Suprapubic skin (tissue), 4 donors: ENCODE measurements at regions not wholly inside any gene's neighbourhood (a gene's known extent, or its start where the extent isn't known, plus 50 kb on each side); places are given as distances from the start of the nearest gene placed in this dataset.

ENCODE experiments used
- DNase-seq, 2 donors: peaks; one replicate each; pipeline ENCODE4 v3.0.0-alpha.2; 2019; ENCODE audit warnings: low spot score in 2 of 2
- H3K27ac ChIP-seq: fragments of 200-600 bp; sonication (generic); one replicate; pipeline ENCODE4 v1.5.1; 2019
- H3K27me3 ChIP-seq: fragments of 200-600 bp; sonication (generic); one replicate; pipeline ENCODE4 v1.5.1; 2019
- H3K36me3 ChIP-seq: fragments of 200-600 bp; sonication (generic); one replicate; pipeline ENCODE4 v1.5.1; 2019
- H3K4me1 ChIP-seq: fragments of 200-600 bp; sonication (generic); one replicate; pipeline ENCODE4 v1.5.1; 2019
- H3K4me3 ChIP-seq: fragments of 200-600 bp; sonication (generic); one replicate; pipeline ENCODE4 v1.5.1; 2019; ENCODE audit warnings: mild to moderate bottlenecking
- H3K9me3 ChIP-seq: fragments of 200-600 bp; sonication (generic); one replicate; pipeline ENCODE4 v1.5.1; 2019
- EP300 ChIP-seq: sonication (generic); formaldehyde crosslinking; IDR thresholded peaks from one replicate; pipeline ENCODE4 v1.6.1; 2017; ENCODE audit warnings: antibody characterized with exemption
- POLR2A ChIP-seq, 2 donors: fragments of 450-650 bp; IDR thresholded peaks; one replicate each; pipeline ENCODE4 v1.6.1; 2017; ENCODE audit warnings: antibody characterized with exemption in 2 of 2, mild to moderate bottlenecking in 2 of 2, moderate library complexity in 2 of 2
- POLR2AphosphoS5 ChIP-seq, 3 donors: sonication (generic); formaldehyde crosslinking; IDR thresholded peaks; one replicate each; pipeline ENCODE4 v1.6.1; 2017; ENCODE audit warnings: antibody characterized with exemption in 3 of 3
- WGBS: methylation state at CpG from one replicate; pipeline ENCODE4 v1.1.5; 2018; 5-methylcytosine and 5-hydroxymethylcytosine counted together
- TF ChIP-seq, protein P1 (sequence below), 2 donors: fragments of 200-600 bp in 1 of 2; fragments of 450-650 bp in 1 of 2; sonication (generic) in 1 of 2; IDR thresholded peaks; one replicate each; pipeline ENCODE4 v1.5.1; 2016 to 2019; ENCODE audit warnings: antibody characterized with exemption in 2 of 2, mild to moderate bottlenecking in 1 of 2, moderate library complexity in 1 of 2

DNA sequence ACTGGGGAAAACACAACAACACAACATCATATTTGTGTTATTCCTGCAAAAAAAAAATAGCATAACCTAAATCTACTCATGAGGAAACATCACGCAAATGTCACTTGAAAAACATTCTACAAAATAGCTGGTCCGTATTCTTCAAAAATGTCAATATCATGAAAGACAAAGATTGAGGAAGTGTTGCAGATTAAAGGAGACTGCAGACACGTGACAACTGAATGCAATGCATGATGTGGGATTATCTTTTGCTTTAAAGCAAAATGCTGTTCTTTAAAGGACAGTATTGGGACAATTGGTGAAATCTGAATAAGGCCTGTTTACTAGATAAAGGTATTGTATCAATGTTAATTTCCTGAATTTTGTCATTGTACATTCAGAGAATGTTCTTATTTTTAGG, 157.7 kb downstream of the SMIM20 start:
- H3K9me3 ChIP-seq: no peaks in the 10 kb centered on the region
- TF ChIP-seq EP300: no peak
- no peak for TF ChIP-seq POLR2AphosphoS5 (IDR thresholded peaks at IDR 0.05)
- no peak for TF ChIP-seq POLR2A (IDR thresholded peaks at IDR 0.05)
- TF ChIP-seq, protein P1, sequence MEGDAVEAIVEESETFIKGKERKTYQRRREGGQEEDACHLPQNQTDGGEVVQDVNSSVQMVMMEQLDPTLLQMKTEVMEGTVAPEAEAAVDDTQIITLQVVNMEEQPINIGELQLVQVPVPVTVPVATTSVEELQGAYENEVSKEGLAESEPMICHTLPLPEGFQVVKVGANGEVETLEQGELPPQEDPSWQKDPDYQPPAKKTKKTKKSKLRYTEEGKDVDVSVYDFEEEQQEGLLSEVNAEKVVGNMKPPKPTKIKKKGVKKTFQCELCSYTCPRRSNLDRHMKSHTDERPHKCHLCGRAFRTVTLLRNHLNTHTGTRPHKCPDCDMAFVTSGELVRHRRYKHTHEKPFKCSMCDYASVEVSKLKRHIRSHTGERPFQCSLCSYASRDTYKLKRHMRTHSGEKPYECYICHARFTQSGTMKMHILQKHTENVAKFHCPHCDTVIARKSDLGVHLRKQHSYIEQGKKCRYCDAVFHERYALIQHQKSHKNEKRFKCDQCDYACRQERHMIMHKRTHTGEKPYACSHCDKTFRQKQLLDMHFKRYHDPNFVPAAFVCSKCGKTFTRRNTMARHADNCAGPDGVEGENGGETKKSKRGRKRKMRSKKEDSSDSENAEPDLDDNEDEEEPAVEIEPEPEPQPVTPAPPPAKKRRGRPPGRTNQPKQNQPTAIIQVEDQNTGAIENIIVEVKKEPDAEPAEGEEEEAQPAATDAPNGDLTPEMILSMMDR (IDR thresholded peaks at IDR 0.05): no peak
- H3K27me3 ChIP-seq: no peaks in the 10 kb centered on the region
- no peaks in the 10 kb centered on the region for H3K36me3 ChIP-seq
- no peak overlapping the region for H3K27ac ChIP-seq
- 82% methylated on average over 3 of the region's 3 CpGs for WGBS
- no peak for DNase-seq
- peaks cover 11% of the 10 kb centered on the region for H3K4me1 ChIP-seq
- H3K4me3 ChIP-seq: no peak overlapping the region

DNA sequence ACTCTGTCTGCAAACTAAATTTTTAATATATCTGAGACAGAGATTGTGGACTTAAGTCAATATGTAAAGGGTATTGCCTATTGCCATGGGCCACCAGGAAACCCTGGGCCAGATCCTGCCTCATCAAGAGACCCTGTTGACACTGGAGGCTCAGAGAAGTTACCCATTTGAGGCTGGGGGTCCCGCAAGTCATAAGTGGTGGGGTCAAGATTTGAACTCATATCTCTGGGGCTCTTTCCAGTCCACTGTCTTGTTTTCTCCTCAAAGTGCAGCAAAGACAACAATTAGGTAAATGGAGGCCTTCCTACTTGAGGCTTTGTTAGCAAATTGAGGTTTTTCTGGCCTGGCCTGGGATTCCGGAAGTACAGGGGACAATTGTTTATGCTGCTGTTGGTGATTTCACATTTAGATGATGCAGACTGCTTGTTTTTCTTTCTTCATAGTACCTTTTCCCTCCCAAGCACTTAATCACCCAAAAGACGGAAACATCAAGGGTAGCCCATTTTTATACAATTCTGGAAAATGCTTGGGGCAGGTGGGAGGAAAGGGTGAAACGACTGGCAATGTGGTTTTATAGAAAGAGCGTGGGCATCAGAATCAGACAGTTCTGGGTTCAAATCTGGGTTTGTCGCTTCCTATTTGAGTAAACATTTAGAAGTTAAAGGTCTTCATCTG, 160.0 kb downstream of the SMIM20 start:
- WGBS: 91% methylated on average over 6 of the region's 6 CpGs
- Histone ChIP-seq H3K4me1 (peaks cover 11% of the 10 kb centered on the region), H3K27me3 (no peaks in the 10 kb centered on the region), H3K4me3 (no peak overlapping the region), H3K9me3 (no peaks in the 10 kb centered on the region), H3K27ac (peak overlapping the region; percentile 24), H3K36me3 (no peaks in the 10 kb centered on the region)
- no peak for DNase-seq
- no peak for TF ChIP-seq POLR2A (IDR thresholded peaks at IDR 0.05)
- TF ChIP-seq EP300: no peak
- TF ChIP-seq, protein P1 (IDR thresholded peaks at IDR 0.05): no peak
- no peak for TF ChIP-seq POLR2AphosphoS5 (IDR thresholded peaks at IDR 0.05)

DNA sequence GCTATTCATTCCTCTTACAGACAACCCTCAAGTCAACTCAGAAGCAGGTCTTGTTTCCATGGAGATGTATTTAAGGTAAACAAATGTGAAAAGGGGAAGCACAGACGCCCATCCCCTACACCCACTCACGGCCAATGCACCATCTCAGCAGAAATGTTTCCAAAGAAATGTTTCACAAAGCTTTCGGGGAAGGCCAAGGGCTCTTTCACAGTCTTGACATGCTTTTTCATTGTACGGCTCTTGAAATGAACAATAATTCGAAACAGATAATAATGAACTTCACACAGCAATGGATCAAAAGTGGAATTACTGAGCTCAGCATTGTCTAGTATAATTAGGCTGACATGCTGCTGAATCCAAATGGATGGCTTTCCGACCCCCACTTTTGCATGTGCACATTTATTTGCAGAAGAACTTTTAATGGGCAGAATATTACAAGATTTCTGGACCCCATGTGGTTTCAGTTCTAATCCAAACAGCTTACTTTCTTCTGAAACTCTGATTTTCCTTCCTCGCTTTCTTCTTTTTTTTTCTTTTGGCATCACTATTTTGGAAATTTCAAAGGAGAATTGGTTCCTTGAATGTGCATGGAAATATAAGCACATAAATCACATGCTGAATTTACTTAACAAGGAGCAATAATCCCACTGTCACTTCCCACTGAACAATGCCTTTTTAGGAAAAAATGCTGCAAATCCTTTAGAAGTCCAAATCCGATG, 160.9 kb downstream of the SMIM20 start:
- TF ChIP-seq, protein P1 (IDR thresholded peaks at IDR 0.05): no peak
- TF ChIP-seq EP300 (no peak), POLR2A (IDR thresholded peaks at IDR 0.05) (no peak), POLR2AphosphoS5 (IDR thresholded peaks at IDR 0.05) (no peak)
- DNase-seq: no peak
- Histone ChIP-seq H3K4me1 (peaks cover 11% of the 10 kb centered on the region), H3K4me3 (no peak overlapping the region), H3K36me3 (no peaks in the 10 kb centered on the region), H3K27me3 (no peaks in the 10 kb centered on the region), H3K27ac (peak overlapping the region; percentile 81), H3K9me3 (no peaks in the 10 kb centered on the region)
- WGBS: 56% methylated on average over 8 of the region's 8 CpGs

DNA sequence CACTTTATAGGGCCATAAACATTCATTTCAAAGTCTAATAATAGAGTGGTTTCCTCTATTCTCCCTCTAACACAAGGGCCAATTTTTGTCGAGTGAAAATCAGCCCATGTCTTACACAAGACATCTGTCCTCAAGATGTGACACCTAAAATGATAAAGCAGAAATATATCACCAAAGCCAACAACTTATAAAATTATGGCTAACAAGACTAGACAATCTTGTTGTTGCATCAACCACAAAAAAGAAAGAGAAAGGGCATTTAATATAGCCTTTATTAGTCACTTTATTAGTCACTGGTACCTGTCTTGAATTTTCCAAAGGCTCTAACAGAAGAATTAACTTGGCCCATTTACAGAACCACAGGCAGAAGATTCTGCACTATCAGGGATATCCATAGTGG, 161.6 kb downstream of the SMIM20 start:
- Histone ChIP-seq H3K27ac (peak overlapping the region; percentile 81), H3K27me3 (no peaks in the 10 kb centered on the region), H3K9me3 (no peaks in the 10 kb centered on the region), H3K36me3 (no peaks in the 10 kb centered on the region), H3K4me1 (peaks cover 11% of the 10 kb centered on the region), H3K4me3 (no peak overlapping the region)
- TF ChIP-seq, protein P1 (IDR thresholded peaks at IDR 0.05): no peak
- TF ChIP-seq EP300 (no peak), POLR2A (IDR thresholded peaks at IDR 0.05) (no peak), POLR2AphosphoS5 (IDR thresholded peaks at IDR 0.05) (no peak)
- 29% methylated on average over 1 of the region's 1 CpG for WGBS
- no peak for DNase-seq

DNA sequence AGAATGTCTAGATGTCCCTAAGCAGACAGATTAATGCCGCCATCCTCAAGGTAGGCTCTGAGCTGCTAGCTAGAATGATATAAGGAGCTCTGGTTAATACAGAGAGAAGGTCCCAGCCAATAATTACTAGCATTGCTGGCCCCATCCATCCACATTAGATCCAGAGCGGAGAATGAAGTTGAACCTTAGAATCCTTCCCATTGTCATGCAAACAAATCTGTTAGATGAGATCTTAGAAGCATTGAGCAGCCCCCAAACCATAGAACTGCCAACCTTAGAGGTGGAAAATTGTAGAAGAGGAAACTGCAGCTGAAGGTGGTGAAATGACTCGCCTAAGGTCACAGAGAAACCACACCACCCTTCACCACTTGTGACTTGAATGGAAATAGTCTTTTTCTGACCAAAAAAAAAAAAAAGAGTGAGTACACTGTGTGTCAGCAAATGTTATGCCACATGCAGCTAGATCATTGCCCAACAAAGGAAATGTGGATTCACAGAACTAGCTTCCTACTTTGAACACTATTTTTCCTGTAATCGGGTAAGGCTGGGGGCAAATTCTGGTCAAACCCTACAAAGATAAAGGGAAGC, 162.1 kb downstream of the SMIM20 start:
- Histone ChIP-seq H3K27ac (peak overlapping the region; percentile 81), H3K27me3 (peaks cover 3% of the 10 kb centered on the region), H3K4me3 (no peak overlapping the region), H3K4me1 (peaks cover 11% of the 10 kb centered on the region), H3K36me3 (no peaks in the 10 kb centered on the region), H3K9me3 (no peaks in the 10 kb centered on the region)
- TF ChIP-seq EP300: no peak
- peak in 1 of 3 donors; percentile 15 for TF ChIP-seq POLR2AphosphoS5 (IDR thresholded peaks at IDR 0.05)
- TF ChIP-seq POLR2A (IDR thresholded peaks at IDR 0.05): no peak
- DNase-seq: no peak
- 86% methylated on average over 4 of the region's 4 CpGs for WGBS
